C4-2B (cell line): ENCODE measurements at regions not wholly inside any gene's neighbourhood (a gene's known extent, or its start where the extent isn't known, plus 50 kb on each side); places are given as distances from the start of the nearest gene placed in this dataset.
A peak's percentile ranks its signal among the peaks of the same experiment; 100 is the strongest.

Source experiments
- H3K27ac ChIP-seq: fragments of 450-650 bp; 2 replicates; pipeline ENCODE4 v1.5.1; 2017
- CTCF ChIP-seq: fragments of 450-650 bp; conservative IDR thresholded peaks from 2 replicates; pipeline ENCODE4 v1.5.1; 2017; ENCODE audit warnings: mild to moderate bottlenecking
- ZFX ChIP-seq: fragments of 450-650 bp; IDR thresholded peaks from 2 replicates; pipeline ENCODE4 v1.6.1; 2017

- TF ChIP-seq ZFX, result no peak
- no peak for TF ChIP-seq CTCF
- H3K27ac ChIP-seq, result no peak overlapping the region
Observed at GRCh38 chr13:44136696-44137268, 236.8 kb upstream of the SERP2 start.

GRCh38 chr13:44137466-44137865 is 236.2 kb upstream of the SERP2 start:
- H3K27ac ChIP-seq, result no peak overlapping the region
- TF ChIP-seq ZFX (no peak), CTCF (no peak)

GRCh38 chr13:44140146-44140545 is 233.5 kb upstream of the SERP2 start:
- TF ChIP-seq CTCF (no peak), ZFX (no peak)
- no peak overlapping the region for H3K27ac ChIP-seq

- TF ChIP-seq CTCF (no peak), ZFX (no peak)
- H3K27ac ChIP-seq, result peak overlapping the region; percentile 95
Observed at GRCh38 chr13:44140888-44141724, 232.5 kb upstream of the SERP2 start.

GRCh38 chr13:44141725-44142539 is 231.7 kb upstream of the SERP2 start:
- TF ChIP-seq ZFX (peak; percentile 68), CTCF (no peak)
- peak overlapping the region; percentile 95 for H3K27ac ChIP-seq

GRCh38 chr13:44142540-44142867 is 231.1 kb upstream of the SERP2 start:
- TF ChIP-seq ZFX (no peak), CTCF (no peak)
- peak overlapping the region; percentile 95 for H3K27ac ChIP-seq
